HCT116 (cell line): ENCODE measurements at regions not wholly inside any gene's neighbourhood (a gene's known extent, or its start where the extent isn't known, plus 50 kb on each side); places are given as distances from the start of the nearest gene placed in this dataset.
A peak's percentile ranks its signal among the peaks of the same experiment; 100 is the strongest.

Source experiments
- ATAC-seq: fragments of 200-7000 bp; cut with Tn5 transposase; 2 replicates; pipeline ENCODE4 v1.9.1; 2020; ENCODE audit warnings: mild to moderate bottlenecking, moderate library complexity
- BruUV-seq: library from RNA; stranded (reverse); fragments of 400-500 nt; replicated peaks from 2 replicates; lab custom pipeline; 2021; lab: Mats Ljungman, UMichigan
- CTCF ChIA-PET: fragments of 300-600 bp; sonication (Branson Sonifier 250); formaldehyde crosslinking; loops from one replicate; lab custom pipeline; 2021; ENCODE audit warnings: antibody characterized with exemption; lab: Charles Lee
- POLR2A ChIA-PET: fragments of 300-600, 350-600 bp; sonication (Branson Sonifier 250); formaldehyde crosslinking; loops from one replicate; lab custom pipeline; 2021; ENCODE audit warnings: antibody characterized with exemption; lab: Charles Lee
- RAD21 ChIA-PET, 2 experiments: fragments of 300-600 bp; sonication (Branson Sonifier 250); formaldehyde crosslinking; loops; one replicate each; lab custom pipeline; 2023; ENCODE audit warnings: low total read pairs in 2 of 2; ENCODE audit not compliant: uncharacterized antibody in 2 of 2, unreplicated experiment in 2 of 2, low non-redundant PET in 1 of 2; lab: Charles Lee
- DNase-seq: peaks from one replicate; pipeline ENCODE4 v3.0.0-alpha.2; 2010; ENCODE audit warnings: low read depth, low spot score
- H2AFZ ChIP-seq: fragments of 200-600 bp; shearing (Covaris generic), sonication (generic); 2 replicates; pipeline ENCODE4 v1.6.1; 2017; ENCODE audit warnings: low read depth, mixed run types, mixed read lengths, antibody characterized with exemption, low read length; ENCODE audit not compliant: poor library complexity, severe bottlenecking
- H3K27ac ChIP-seq: 2 replicates; pipeline ENCODE4 v1.5.1; 2012; ENCODE audit warnings: low read depth, low read length
- H3K27me3 ChIP-seq: fragments of 200-600 bp; sonication (generic); 2 replicates; pipeline ENCODE4 v1.6.1; 2016; ENCODE audit warnings: mixed run types, low read length, mixed read lengths; ENCODE audit not compliant: insufficient read depth
- H3K36me3 ChIP-seq, 2 experiments: fragments of 200-500 bp in 1 of 2; fragments of 200-600 bp in 1 of 2; sonication (Bioruptor generic) in 1 of 2; sonication (generic) in 1 of 2; 2 replicates each; pipeline versions ENCODE4 v1.5.1 to v1.6.1; 2014 to 2016; ENCODE audit warnings: low read length in 2 of 2, inconsistent platforms in 1 of 2, mixed read lengths in 1 of 2, mixed run types in 1 of 2; ENCODE audit not compliant: insufficient read depth in 2 of 2, control insufficient read depth in 1 of 2
- H3K4me1 ChIP-seq, 2 experiments: fragments of 200-600 bp in 1 of 2; sonication (generic) in 1 of 2; 2 replicates each; pipeline versions ENCODE4 v1.5.1 to v1.6.1; 2012 to 2017; ENCODE audit warnings: low read length in 2 of 2, inconsistent platforms in 1 of 2, mild to moderate bottlenecking in 1 of 2, mixed read lengths in 1 of 2, mixed run types in 1 of 2, moderate library complexity in 1 of 2; ENCODE audit not compliant: insufficient read depth in 2 of 2, control insufficient read depth in 1 of 2
- H3K4me2 ChIP-seq: fragments of 200-600 bp; sonication (generic); 2 replicates; pipeline ENCODE4 v1.6.1; 2017; ENCODE audit warnings: mixed run types, low read length, mixed read lengths
- H3K4me3 ChIP-seq, 2 experiments: fragments of 200-600 bp in 1 of 2; sonication (generic) in 1 of 2; replicated peaks in 1 of 2; 2 replicates each; pipeline ENCODE4 v1.5.1; 2011 to 2016; ENCODE audit warnings: low read length in 2 of 2, control low read depth in 1 of 2, low read depth in 1 of 2, mild to moderate bottlenecking in 1 of 2, mixed read lengths in 1 of 2, mixed run types in 1 of 2
- H3K79me2 ChIP-seq: fragments of 200-600 bp; sonication (generic); 2 replicates; pipeline ENCODE4 v1.6.1; 2017; ENCODE audit warnings: mild to moderate bottlenecking, mixed run types, low read length, moderate library complexity, mixed read lengths; ENCODE audit not compliant: insufficient read depth
- H3K9ac ChIP-seq: fragments of 200-600 bp; sonication (generic); 2 replicates; pipeline ENCODE4 v1.6.1; 2016; ENCODE audit warnings: low read length, mixed read lengths
- H3K9me2 ChIP-seq: fragments of 200-600 bp; sonication (generic), shearing (Covaris generic); 2 replicates; pipeline ENCODE4 v1.6.1; 2017; ENCODE audit warnings: mixed run types, mild to moderate bottlenecking, moderate library complexity; ENCODE audit not compliant: insufficient read depth
- H3K9me3 ChIP-seq, 2 experiments: fragments of 200-500 bp in 1 of 2; fragments of 200-600 bp in 1 of 2; sonication (Bioruptor generic) in 1 of 2; sonication (generic) in 1 of 2; 2 replicates each; pipeline ENCODE4 v1.6.1; 2014 to 2017; ENCODE audit warnings: low read length in 2 of 2, mixed read lengths in 2 of 2, inconsistent platforms in 1 of 2, low read depth in 1 of 2, mild to moderate bottlenecking in 1 of 2, mixed run types in 1 of 2, moderate library complexity in 1 of 2; ENCODE audit not compliant: control insufficient read depth in 1 of 2, insufficient read depth in 1 of 2
- H4K20me1 ChIP-seq: fragments of 200-600 bp; sonication (generic), shearing (Covaris generic); 2 replicates; pipeline ENCODE4 v1.6.1; 2017; ENCODE audit warnings: mixed run types, mild to moderate bottlenecking, moderate library complexity; ENCODE audit not compliant: insufficient read depth
- CEBPB ChIP-seq: IDR thresholded peaks from 2 replicates; pipeline ENCODE4 v1.6.1; 2012; ENCODE audit warnings: low read depth
- CTCF ChIP-seq, 3 experiments: fragments of 200-600 bp in 1 of 3; sonication (generic) in 1 of 3; IDR thresholded peaks in 2 of 3; conservative IDR thresholded peaks in 1 of 3; 2 replicates each; pipeline ENCODE4 v1.5.1; 2012 to 2017; ENCODE audit warnings: low read depth in 2 of 3, low read length in 2 of 3, antibody characterized with exemption in 1 of 3, borderline replicate concordance in 1 of 3, control low read depth in 1 of 3, mild to moderate bottlenecking in 1 of 3, mixed read lengths in 1 of 3, mixed run types in 1 of 3, moderate library complexity in 1 of 3; ENCODE audit not compliant: insufficient read depth in 1 of 3
- POLR2A ChIP-seq: IDR thresholded peaks from 2 replicates; pipeline ENCODE4 v1.7.0; 2011; ENCODE audit warnings: borderline replicate concordance; ENCODE audit not compliant: insufficient read depth, insufficient read length; ENCODE audit errors: extremely low read depth
- ZBTB33 ChIP-seq: IDR thresholded peaks from 2 replicates; pipeline ENCODE4 v1.6.1; 2011; ENCODE audit warnings: mild to moderate bottlenecking, low read length, moderate library complexity; ENCODE audit not compliant: insufficient replicate concordance; ENCODE audit errors: extremely low read depth
- ZFX ChIP-seq: fragments of 450-650 bp; IDR thresholded peaks from 2 replicates; pipeline ENCODE4 v1.6.1; 2017
- intact Hi-C: fragments of 100-400 bp; cut with micrococcal nuclease; formaldehyde crosslinking; loops from 2 replicates; pipeline ENCODE4 v1.10.0; 2022

- Histone ChIP-seq H3K4me1 (peaks cover 0 to 6% of the 10 kb centered on the region in 2 experiments; a peak in 1 of 4 replicates), H3K9ac (no peak overlapping the region), H4K20me1 (no peaks in the 10 kb centered on the region), H3K4me2 (no peak overlapping the region), H3K9me2 (no peaks in the 10 kb centered on the region), H3K9me3 (no peaks in the 10 kb centered on the region), H3K27me3 (peaks cover 16% of the 10 kb centered on the region; the same call in 1 of the 2 replicates), H3K36me3 (no peaks in the 10 kb centered on the region), H3K4me3 (no peak overlapping the region), H3K79me2 (no peaks in the 10 kb centered on the region), H2AFZ (no peak overlapping the region), H3K27ac (no peak overlapping the region)
- DNase-seq = no peak
- POLR2A ChIA-PET = no interaction called here
- CTCF ChIA-PET = no interaction called here
- ATAC-seq = peak; percentile 17; the same call in 1 of the 2 replicates
- BruUV-seq = no TSS peak
- TF ChIP-seq ZBTB33 = no peak
- peak; percentile 85 for TF ChIP-seq POLR2A
- TF ChIP-seq CTCF (IDR thresholded peaks at IDR 0.05 in 2 of 3, conservative IDR thresholded peaks at IDR 0.05 in 1 of 3; ENCODE audit: borderline replicate concordance in 1 of 3, insufficient read depth in 1 of 3, low read depth in 2 of 3, low read length in 2 of 3) = no peak
- no peak for TF ChIP-seq CEBPB
- TF ChIP-seq ZFX = no peak
- RAD21 ChIA-PET = no interaction called here
- intact Hi-C loops = no loop called here
Observed at GRCh38 chr15:77858792-77859490, 218.6 kb downstream of the TBC1D2B start.
